TTC549 (cell line): ENCODE measurements at regions not wholly inside any gene's neighbourhood (a gene's known extent, or its start where the extent isn't known, plus 50 kb on each side); places are given as distances from the start of the nearest gene placed in this dataset.
"Not testable (repeated sequence)": the region's sequence is repeated elsewhere in the genome, so short reads cannot be mapped to it uniquely, and the experiment has no call there.

ENCODE experiments used
- FAIRE-seq: peaks from 2 replicates; lab custom pipeline; 2012; peaks lifted over from hg19 to GRCh38; lab: Jason Lieb, UNC

DNA sequence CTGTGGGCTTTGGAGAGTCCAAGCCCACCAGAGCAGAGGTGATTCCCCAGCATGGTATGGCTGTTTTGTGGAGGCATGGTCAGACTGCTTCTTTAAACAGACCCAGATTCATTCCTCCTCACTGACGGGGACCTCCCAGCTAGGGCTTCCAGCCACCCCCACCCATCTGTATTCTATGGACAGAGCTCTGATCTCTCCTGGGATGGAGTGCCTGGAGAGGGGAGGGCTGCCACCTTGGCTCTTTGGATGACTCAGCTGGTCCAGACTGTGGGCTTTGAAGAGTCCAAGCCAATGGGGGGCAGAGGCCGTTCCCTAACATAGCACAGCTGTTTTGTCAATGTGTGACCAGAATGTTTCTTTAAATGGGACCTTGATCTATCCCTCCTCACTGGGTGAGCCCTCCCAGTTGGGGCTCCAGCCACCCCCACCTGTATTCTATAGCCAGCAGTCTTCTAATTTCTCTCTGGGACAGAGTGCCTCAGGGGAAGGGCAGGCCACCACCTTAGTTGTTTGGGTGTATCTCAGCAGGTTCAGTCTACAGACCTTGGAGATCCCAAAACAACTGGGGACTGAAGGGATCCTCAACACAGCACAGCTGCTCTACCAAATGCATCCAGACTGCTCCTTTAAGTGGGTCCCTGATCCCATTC lies 122.0 kb upstream of the OSTN start:
- FAIRE-seq, result no peak

DNA sequence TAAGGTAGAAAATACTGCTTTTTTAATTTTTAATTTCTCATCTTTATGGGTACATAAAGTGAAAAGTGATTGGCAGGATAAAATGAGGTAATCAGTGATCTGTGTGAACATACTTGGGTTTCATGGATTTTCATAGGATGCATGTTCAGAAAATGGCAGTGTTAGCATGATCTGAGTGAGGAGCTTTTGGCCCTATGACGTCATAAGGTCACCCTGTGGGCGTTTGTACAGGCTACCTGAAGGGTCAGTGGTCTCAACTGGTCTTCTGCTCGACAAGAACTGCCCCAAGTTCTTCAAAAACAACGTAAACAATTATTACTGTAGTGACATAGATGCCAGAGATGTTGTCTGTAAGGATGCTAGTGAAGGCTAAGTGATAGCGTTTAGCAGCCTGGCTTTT lies 124.5 kb upstream of the OSTN start:
- FAIRE-seq, result no peak

DNA sequence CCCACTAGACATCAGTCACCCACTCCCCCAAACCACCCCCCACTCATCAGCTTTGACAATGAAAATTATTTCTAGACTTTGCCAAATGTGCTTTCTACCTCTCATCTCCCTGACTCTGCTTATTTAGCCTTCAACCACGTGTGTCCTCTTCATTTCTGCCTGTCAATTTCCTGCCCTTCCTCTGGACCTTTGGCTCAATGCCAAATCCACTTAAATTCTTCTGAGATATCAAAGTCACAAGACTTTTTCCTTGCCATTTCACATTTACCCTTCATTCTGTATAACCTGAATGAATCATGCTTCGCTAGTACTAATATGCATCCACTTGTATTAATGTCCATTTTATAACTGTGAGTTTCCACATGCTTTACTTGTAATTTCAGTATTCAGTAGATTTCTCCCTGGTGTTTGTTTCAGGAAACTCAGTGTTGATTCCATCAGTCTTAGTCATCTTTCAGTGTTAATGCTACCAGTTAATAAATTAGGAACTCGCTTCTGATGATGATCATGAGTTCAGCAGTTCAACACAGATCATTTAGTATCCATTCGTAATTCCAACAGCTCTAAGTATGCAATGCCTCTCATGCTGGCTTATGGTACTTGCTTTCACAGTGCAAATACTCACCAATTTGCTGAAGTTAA lies 128.2 kb upstream of the OSTN start:
- no peak for FAIRE-seq

DNA sequence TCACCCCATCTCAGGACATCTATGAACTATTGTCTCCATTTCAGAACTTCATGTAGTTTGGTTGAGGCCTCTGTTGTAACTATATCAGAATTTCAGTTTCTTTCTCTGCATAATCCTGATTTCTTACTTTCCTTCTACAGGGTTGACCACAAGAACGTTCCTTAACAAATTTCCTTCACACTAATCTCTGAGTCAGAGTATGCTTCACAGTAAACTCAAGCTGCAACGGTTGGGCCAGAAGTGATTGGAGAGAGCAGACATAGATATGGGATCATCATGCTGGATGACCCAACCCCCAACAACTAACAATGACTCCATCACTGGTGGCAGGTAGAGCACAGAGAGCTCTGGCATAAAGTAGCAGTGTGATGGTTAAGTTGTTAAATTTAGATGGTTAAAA lies 128.8 kb upstream of the OSTN start:
- no peak for FAIRE-seq

DNA sequence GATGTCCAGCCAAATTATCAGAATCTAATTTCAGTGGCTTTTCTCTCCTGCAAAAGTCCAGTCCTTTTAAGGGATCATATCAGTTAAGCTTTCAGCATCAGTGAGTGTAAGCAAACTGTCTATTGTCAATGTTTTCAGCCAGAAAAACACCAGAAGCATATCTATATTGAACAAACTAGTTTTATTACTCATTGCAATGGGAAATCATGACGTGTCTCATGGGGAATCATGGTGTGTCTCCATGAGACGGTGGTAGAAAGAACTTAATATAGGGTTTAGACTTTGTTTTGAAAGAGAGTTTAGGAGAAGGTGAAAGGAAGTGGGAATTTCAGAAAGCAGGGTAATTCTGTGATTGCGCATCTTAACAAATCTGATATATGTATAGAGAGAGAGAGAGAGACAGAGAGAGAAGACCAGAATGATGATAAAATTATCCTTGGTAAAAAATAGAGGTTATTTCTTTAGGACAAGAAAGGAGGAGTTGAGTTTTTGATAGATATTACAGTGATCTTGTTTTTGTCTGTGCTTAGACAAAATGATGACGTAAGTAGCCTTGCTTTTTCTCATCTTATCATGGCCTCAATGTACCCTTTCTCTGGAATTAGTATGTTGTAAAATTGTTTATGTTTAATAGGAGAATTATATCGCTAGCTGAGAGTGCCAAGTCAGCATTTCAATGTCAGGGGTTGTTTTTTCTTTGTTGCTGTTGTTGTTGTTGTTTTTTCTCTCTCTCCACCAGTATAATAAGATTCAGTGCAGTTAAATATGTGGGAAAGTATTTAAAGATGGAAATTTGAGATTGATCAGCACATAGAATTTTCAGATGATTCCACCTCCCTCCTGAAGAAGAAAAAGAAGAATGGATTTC lies 129.9 kb upstream of the OSTN start:
- FAIRE-seq, result no peak

DNA sequence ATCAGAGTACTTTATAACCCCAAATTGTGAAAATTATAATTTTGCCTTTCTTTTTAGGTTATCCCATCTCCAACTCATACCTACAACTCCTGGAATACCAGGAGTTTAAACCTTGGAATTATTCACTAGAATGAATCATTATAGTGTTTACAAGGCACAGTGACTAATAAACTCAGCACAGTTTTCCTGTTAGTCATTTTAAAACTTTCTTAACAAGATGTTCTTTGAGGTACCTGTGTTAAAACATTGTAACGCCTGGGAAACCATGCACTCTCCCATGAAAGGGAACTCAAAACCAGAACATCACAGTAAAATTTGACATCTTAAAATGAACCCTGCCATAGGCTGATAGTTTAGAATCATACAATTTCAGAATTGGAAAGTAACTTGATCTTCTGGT lies 132.4 kb upstream of the OSTN start:
- no peak for FAIRE-seq

DNA sequence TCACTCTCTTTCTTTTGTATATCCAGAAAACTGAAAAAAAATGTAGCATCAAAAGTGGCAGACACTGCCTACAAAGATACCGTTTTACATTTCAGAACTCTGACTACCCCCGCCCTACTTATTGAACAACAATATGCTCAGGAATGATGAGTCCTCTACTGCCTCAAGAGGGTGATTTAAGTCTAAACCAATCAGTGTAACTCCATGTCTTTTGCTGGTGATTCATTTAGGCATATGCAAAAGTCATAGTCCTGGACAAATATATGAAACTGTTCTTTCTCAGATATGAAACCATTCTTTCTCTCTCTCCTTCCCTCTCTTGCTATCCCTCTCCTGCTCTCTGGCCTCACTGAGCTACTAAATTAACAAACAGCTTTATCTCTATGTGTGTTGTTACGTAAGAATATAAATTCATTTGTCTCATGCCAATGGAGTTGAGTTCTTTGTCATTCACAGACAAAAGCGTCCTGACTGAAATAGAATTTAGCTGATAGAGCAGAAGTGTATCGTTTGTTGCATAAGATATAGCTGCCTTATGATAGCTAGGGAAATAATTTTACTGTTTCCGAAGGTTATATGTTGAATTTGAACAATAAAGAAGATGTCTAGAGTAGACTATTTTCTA lies 133.7 kb upstream of the OSTN start:
- FAIRE-seq, result no peak

DNA sequence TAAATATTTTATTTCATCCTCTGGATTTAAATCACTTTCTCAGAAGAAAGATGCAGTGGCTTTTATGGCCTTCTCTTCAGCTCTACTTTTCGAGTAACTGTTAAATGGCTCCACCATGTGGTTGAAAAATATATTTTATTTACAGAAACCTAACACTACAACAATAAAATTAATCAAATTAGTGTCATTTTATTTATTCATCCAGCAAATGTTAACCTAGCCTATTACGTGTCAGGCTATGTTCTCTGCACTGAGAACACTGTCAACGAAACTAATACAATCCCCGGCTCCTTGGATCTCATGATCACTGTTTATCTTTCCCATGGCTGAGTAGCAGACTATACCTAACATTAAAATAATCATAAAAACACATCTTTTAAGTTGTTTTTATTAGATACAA lies 148.0 kb upstream of the OSTN start:
- FAIRE-seq, result peak; percentile 79

DNA sequence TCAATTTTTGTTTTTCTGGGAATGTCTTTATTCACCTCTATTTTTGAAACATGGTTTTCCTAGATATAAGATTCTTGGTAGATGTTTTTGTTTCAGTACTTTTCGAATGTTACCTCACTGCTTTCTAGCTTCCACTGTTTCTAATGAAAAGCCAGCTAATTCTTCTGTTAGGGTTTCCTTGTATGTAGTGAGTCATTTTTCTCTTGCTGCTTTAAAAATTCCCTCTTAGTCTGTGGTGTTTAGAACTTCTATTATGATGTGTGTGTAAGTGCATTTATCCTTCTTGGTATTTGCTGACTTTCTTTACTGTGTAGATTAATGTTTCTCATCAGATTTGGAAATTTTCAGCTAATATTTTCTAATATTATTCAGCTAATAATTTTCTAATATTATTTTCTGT lies 151.1 kb upstream of the OSTN start:
- no peak for FAIRE-seq

DNA sequence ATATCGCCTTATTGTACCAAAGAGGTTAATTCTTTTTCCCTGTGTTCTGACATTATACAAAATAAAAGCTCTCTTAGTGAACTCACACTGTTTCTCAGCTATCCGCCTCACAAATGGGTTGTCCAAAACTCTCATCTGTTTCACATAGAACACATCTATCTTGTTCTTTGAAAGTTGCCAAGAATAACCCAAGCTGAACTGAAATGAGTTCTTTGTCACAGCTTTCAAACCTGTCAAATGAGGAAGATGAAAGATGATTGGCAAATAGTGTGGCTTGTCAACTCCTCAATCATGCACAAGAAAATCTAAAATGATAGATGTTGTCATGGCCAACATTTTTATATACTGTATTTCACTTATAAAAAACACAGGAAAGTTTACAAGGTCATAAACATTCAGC lies 168.1 kb upstream of the OSTN start:
- no peak for FAIRE-seq

DNA sequence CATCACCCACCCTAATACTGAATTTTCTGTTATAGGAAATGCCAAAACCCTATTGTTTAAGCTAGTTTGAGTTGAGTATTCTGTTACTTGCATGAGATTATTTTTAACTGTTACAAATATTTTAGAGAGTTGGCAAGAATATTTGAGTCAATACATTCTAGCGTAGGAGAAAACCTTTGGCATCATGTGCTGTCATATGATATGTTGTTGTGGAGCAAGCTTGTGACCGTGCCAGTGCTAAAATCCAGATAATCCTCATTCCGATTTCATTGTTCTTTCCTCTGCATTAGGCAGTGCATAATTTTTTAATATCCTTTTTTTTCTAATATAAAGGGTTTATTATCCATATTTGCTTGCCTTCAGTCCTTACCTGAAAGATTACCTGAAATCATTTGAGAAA lies 168.0 kb upstream of the GMNC start:
- FAIRE-seq, result no peak

DNA sequence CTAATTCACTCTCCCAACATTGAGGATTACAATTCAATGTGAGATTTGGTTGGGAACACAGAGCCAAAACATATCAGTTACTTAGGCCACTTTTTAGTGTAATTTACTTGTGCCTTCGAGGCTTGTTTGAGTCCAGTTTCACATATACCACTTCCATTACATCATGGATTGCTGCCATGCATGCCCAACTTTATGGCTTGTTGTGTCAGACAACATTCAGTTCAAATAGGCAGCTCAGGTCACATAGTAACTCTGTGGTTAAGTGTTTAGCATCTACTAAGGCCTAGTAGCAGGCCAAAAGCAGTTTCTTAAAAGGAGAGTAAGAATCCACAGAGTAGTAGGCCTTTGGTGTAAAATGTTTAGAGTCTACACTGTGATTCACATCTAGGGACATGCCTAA lies 164.3 kb upstream of the GMNC start:
- FAIRE-seq, result no peak

DNA sequence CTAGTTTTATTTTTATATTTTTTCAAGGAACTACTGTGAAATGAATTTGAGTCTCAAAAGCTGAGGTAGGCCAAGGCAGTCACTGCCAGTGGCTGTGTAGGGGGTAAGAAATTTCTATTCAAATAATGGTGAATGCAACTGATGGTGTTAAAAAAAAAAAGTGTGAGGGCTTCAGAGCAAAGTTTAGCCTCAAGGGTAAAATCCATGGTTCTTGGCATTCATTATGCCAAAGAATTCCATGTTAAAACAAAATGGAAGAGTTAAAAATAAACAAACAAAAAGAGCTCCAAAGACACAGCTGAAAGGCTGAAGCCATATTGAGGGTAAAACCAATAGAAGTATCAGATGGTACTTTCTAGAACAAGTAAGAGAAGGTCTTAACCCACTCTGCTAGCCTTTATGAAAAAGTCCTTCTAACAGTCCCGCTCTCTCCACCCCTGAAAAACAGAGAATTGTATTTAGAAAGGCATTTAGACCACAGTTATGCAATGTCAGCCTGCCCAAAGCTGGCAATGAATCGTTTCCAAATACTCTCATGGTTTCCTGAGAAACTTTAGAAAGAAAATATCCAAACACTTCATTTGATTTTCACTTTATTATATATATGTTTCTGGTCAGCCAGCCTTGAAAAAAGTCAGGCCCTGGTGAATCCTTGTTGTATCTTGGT lies 158.4 kb upstream of the GMNC start:
- FAIRE-seq, result no peak

DNA sequence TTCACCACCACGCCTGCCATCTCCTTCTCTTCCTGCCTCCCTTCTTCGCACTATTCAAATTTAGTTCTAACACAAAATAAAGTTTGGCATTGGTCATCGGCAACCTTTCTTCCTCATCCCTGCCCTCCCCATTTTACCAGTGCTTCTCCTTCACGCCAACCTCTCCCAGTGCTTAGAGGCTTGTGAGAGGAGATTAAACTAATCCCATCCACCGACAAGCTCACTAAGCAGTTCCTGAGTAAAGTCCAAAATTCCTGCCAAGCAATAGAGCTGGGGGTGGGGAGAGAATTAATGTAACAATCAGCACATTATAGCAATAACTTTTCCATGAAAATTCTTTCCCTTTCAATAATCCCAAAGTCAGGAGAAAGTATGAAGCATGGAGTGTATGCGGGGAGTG lies 157.4 kb upstream of the GMNC start:
- no peak for FAIRE-seq

DNA sequence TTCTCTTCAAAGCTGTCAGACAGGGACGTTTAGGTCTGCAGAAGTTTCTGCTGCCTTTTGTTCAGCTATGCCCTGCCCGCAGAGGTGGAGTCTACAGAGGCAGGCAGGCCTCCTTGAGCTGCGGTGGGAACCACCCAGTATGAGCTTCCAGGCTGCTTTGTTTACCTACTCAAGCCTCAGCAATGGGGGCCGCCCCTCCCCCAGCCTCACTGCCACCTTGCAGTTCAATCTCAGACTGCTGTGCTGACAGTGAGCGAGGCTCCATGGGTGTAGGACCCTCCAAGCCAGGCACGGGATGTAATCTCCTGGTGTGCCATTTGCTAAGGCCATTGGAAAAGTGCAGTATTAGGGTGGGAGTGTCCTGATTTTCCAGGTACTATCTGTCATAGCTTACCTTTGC lies 153.5 kb upstream of the GMNC start:
- FAIRE-seq, result not testable (repeated sequence)

DNA sequence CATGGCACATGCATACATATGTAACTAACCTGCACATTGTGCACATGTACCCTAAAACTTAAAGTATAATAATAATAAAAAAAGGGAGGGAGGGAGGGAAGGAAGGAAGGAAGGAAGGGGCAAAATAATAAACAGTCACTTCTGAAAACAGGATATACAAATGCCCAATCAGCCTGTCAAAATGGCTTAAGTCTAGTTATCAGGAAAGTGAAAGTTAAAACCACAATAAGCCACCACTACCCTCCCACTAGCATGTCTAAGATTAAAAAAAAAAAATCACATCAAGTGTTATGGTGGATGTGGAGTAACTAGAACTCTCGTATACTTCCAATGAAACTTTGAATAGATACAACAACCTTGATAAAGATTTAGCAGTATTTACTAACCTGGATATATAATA lies 145.6 kb upstream of the GMNC start:
- FAIRE-seq, result no peak

DNA sequence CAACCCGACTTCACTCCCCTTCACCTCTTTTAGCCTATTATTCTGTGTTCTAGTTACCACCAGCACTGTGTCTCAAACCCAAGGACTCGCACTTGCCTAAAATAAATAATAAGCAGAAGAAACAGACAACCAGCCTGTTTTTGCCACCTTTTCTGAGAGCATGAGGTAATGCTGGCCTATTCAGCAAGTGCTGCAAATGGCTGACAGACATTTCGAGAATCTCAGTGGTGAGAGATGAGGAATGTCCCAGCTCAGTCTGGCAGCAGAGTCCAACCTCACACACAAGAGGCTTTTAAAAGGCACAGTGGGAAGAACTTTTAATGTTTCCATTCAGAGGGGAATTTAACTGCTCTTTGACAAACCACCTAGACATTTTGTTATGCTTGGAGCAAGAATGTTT lies 143.3 kb upstream of the GMNC start:
- FAIRE-seq, result no peak

DNA sequence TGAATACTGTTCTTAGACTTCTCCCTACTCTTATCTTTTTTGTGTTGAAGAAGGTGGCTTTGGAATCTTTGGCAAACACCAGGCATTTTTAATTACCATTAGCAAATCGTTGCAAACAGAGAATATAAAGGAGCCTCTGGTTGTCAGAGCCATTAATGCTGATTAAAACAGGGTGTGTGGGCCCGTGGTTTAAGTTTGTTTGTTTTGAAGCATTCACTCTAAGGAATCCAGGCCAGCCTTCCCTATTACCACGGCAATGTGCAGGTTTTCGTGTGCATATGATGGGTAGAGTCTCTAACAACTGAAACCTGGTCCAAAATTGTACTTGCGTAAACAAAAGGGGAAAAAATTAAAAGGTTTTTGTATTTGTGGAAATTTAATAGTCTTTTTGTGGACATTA lies 141.2 kb upstream of the GMNC start:
- FAIRE-seq, result no peak

DNA sequence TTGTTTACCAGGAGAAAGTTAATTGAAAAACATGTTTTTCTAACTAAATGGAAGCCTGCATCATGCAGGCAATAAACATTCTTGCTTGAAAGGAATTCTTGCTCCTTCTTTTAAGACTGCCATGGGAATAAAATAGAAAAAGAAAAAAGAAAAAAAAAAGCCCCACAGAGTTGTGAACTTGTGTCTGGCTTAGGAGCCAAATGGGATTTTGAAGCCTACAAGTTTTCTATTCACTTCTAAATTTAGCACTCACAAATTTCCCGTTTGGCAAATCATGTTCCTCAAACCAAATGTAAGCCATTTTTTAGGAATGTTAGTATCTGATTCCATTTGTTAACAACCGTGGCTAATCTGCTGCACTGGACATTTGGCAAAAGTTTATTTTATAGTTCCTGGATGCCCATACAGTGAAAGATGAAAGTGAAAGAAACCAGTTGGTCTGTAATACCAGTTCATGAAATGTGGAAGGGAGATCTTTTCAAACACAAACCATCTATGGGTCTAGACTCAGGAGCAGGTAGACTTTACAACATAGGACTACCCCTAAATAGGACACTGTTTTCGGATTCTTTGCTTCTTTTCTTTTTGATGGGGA lies 133.8 kb upstream of the GMNC start:
- no peak for FAIRE-seq

DNA sequence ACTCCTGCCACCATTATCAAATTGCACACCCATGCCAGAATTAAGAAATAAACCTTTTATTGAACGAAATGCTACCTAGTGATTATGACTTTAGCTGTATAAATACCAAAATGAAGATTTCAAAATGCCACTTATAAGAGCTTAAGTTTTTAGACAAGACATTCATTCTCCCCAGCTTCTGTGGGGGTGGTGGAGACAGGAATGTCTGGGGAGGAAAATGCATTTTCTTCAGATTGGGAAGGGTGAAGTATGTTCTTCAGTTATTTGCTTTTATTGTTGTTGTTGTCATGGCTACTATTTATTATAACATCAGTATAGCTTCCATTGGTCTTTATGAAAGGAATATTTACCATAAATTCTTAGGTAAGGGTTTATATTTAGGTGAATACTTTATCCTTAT lies 132.7 kb upstream of the GMNC start:
- FAIRE-seq, result no peak

DNA sequence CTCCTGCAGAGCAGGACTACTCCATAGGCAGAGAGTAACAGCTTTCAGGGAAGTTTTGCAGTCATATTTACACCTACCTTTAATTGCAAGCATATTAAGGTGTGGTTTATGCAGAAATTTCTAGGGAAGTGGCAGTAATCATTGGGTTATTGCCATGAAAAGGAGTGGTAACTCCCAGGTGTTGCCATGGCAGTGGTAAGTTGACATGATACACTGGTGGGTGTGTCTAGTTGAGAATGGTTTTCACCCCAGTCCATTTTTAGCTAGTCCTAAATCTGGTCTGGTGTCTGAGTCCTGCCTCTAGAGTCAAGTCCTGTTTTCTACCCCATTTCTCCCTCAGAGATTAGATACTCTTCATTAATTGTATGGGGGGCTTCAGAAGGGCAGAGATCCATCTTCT lies 128.4 kb upstream of the GMNC start:
- FAIRE-seq, result no peak

DNA sequence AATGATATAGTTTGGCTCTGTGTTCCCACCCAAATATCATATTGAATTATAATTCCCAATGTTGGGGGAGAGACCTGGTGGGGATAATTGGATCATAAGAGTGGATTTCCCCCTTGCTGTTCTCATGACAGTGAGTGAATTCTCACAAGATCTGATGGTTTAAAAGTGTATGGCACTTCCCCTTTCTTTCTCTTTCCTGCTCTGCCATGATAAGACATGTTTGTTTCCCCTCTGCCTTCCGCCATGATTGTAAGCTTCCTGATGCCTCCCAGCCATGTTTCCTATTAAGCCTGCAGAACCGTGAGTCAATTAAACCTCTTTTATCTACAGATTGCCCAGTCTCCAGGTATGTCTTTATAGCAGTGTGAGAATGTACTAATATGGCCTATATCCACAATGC lies 126.7 kb upstream of the GMNC start:
- FAIRE-seq, result no peak
